Retina (tissue), 1 donor: ENCODE measurements at regions not wholly inside any gene's neighbourhood (a gene's known extent, or its start where the extent isn't known, plus 50 kb on each side); places are given as distances from the start of the nearest gene placed in this dataset.
A peak's percentile ranks its signal among the peaks of the same experiment; 100 is the strongest.

Experiments
- DNase-seq: peaks from one replicate; pipeline ENCODE4 v3.0.0-alpha.2; 2016

DNA sequence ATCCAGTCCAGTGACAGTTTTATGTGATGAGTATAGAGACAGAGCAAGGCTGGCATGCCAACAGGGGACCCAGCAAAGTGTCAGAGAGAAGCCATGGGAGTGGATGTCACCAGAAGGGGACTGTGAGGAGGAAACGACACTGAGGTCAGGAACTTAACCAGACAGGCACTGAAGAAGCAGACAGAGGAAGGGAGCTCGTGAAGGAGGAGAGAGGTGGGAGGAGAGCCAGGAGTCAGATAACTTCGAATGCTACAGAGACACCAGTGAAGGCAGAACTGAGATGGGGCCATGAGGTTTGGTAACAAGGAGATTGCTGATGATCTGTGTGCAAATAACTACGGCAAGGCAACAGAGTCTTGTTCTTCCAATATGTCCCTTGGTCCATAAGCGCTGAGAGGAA is 211.1 kb upstream of the FOXA2 start:
- DNase-seq = no peak

DNA sequence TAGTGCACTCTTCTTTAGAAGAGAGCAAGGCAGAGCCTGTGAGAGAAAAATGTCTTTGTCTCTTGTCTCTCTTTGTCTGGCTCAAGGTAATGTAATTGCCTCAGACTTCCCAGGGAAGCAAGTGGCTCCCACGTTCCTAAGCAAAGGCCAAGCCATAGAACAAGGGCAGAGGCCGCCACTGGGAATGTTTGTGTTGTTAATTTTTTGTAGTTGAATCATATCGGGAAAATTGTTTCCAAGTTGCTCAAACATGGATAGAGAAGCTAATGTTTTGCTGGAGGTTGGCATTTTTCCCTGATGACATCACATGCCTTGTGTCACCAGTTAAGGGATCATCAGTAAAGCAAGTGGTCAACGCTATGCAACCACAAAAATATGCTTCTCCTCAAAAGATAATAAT is 211.5 kb upstream of the FOXA2 start:
- no peak for DNase-seq

DNA sequence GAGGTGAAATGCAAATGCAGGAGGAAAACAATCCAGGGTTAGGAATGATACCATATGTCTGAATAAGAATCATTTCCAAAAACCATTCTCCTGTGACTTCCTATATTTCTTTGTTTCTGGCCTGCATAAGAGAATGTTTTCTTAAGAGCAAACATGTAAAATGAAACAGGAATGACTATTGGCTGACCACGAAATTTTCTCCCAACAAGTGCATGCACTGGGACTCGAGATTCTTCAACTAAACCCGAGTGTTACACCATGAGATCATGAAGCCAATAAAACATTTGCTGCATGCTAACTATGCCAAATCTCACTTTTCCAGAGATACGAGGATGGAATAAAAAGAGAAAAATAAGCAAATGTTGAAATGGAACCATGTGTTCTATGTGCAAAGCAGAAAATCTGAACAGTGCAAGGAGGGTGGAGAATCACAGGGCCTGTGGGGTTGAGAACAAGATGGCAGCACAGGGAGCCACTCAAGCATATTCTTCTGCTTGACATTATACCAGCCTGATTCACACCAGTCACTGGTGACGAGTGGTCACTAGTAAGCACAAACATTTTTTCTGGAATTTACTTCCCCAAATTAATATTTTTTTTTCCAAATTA is 212.2 kb upstream of the FOXA2 start:
- DNase-seq = no peak

DNA sequence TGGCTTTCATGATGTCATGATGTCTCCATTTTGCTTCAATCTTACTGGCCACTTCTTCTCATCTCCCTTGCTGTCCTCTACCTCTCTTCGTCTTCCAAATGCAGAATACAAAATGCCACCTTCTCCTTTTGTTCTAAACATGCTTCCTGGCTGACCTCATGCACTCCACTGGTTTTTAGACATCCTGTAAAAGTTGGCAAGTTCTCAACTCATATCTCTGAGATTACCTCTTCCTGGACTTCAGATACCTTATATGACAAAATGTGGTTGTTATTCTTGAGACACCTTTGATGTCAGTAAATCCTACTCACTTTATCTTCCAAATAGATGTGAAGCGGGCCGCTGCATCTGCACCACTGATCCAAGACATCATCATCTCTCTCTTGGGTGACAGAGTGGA is 212.7 kb upstream of the FOXA2 start:
- no peak for DNase-seq

DNA sequence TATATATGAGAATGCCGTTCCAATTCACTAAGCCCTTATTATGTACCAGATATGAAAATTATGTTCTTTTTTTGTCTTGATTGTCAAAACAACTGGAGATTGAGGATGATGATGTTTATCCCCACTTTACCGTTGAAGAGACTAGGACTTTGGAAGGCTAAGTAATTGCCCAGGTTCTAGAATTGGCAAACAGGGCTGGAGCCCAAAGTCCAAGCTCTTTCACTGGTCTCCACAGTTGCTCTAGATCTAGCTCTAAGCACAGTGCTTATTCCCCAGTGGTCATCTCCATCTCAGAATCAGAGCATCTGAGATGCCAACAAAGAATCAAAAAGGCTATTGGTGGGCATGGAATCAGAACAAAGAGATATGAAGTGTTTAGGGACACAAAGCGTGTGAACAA is 215.3 kb upstream of the FOXA2 start:
- no peak for DNase-seq

DNA sequence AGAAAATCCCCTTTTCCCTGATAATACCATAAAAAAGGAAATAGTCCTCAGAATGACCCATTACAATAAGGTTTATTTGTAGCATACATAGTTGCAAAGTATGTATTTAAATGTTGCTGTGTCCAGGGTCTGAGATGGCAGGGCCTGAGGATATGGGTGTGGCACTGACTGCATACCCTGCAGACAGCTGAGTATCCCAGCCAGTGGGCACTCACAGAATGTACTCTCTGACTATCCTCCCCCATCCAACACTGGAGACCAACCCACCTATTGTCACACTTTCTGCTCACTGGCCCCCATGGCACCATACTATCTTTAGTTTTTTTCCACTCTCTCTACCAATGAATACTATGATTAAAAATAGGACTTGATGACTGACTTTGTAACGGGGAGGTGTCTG is 215.8 kb upstream of the FOXA2 start:
- no peak for DNase-seq

DNA sequence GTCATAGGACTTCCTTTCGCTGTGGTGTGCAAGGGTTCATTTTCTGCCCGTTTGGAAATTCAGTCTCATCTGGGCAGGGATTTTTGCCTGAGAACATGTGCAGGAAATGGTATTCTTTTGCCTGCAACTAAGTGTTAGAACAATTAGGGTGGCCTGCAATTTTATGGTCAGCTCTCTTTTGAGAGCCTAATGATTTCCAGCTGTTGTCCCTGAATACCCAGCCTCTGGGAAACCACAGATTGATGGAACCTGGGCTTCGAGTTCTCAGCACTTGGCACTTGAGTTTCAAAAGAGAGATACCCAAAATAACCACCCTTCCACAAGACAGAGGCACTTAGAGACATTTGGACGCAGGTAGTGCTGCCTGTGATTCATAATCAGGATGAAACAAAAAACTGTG is 217.2 kb upstream of the FOXA2 start:
- DNase-seq = no peak

DNA sequence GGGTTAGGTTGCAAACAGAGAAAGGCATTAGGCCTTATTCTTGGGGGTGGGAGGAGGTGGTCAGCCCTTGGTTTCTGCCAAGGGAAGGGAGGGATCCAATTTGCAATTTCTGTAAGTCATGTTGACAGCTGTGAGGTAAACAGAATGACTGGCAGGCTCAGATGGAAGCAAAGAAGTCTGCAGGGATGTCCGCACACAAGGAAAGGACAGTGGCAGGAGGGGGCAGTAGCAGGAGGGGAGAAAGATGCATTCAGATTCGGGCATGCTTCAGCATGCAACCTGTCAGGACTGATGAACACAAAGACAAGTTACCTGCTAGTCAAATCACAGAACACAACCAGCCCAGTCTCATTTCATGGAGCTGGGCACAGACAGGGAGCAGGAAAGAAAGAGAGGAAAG is 217.9 kb upstream of the FOXA2 start:
- DNase-seq = peak; percentile 14

DNA sequence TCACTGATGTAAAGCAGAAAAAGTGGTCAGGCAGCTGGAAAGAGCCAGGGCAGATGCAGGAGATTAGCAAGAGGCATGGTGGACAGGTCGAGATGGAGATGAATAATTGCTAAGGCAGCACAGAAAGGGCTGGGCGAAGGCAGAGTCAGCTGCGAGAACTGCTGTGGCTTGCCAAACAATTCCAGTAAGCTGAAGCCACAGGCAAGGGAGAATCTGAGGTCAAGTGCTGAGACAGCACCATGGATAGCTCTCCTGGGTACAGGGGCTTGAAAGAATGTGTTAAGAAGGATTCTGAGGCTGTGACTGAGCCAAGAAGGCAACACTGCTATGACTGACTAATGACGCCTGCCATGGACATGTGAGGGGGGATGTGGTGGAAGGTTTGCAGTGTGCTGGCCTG is 220.8 kb upstream of the FOXA2 start:
- DNase-seq = no peak

DNA sequence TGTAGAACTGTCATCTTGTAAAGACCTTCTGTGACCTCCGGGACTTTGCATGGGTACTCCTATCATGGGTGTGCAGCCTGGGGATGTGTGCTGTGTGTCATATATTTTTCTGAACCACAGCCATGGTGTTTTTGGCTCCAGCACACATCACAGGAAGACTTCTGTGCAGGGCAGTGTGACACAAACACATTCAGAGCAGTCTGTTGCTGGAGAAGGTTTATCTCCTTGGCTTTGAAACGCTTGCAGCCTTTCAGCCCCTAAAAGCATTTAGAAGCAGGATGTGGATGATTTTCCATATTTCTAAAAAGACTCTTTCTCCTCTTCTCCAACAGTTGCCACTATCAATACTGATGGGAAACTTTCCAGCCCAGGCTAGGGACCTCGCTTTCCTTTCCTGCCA is 221.6 kb upstream of the FOXA2 start:
- no peak for DNase-seq

DNA sequence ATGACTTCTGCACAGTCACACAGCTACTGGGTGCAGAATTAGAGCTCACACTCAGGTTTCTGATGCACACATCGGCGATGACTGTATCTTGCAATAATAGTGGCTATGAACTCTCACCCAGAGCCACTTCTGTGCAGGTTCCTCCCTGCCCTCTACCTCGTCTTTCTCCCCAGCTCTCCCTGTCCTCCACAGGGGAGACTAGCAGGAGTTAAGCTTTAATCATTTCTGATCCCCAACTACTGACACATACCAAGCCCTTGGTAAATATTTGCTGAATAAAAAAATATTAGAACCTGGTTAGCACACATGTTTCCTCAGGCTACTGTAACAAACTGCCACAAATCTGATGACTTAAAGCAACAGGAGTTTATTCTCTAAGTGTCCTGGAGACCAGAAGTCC is 222.7 kb upstream of the FOXA2 start:
- no peak for DNase-seq

DNA sequence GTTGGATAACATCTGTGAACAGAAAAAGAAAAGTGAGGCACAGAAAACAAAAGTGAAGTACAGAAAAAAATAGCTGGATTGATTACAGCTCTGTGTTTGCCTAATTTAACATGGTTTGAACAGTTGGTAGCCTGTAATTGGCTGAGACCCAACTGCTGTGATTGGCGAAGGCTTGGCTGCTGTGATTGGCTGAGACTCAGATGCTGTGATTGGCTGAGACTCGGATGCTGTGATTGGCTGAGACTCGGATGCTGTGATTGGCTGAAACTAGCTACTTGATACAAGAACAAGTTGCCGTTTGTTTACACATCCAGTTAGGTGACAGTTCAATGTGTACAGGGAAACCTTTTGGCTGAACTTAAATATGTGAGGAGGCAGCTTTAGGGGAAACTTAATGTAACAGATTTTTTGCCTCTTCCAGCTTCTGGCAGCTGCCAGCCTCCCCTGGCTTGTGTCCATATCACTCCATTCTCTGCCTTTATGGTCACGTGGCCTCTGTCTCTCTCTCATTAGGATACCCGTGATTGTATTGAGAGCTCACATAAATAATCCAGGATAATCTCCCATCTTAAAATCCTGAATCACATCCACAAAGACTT is 223.4 kb upstream of the FOXA2 start:
- no peak for DNase-seq

DNA sequence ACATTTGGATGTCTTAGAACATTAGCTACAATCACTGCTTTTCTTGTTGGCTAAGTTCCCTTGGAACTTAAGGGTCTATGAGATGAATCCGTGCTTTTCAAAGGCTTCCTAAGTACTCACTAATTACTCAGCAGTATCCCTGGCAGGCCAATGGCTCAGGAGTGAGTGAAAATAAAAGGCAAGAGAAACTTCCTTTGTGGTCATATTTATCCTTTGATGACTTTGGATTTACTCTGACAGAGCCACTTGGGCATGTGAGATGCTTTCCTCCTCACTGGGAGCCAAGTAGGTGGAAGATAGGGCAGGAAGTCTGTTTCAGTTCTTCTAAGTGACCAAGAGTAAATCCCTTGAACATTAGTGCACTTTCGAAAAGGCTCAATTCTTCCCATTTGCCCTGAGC is 224.3 kb upstream of the FOXA2 start:
- no peak for DNase-seq

DNA sequence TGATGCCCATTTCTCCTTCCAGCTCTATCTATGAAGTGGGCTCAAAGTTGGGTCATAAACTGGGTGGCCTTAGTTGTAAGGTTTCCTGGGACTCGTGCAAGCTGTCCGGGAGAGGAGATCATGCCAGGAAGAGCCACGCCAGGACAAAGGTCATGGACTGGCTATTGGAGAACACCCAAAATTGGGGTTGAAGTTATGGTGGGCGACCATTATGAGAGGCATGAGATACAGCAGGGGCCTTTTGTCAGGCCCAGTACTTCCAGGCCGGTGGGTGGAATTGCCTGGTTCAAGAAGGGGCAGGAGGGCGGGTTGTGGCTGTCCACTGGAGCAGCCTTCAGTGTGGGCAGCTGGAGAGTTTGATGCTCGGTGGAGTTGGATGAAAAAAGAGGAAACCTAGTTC is 225.1 kb upstream of the SSTR4 start:
- no peak for DNase-seq

DNA sequence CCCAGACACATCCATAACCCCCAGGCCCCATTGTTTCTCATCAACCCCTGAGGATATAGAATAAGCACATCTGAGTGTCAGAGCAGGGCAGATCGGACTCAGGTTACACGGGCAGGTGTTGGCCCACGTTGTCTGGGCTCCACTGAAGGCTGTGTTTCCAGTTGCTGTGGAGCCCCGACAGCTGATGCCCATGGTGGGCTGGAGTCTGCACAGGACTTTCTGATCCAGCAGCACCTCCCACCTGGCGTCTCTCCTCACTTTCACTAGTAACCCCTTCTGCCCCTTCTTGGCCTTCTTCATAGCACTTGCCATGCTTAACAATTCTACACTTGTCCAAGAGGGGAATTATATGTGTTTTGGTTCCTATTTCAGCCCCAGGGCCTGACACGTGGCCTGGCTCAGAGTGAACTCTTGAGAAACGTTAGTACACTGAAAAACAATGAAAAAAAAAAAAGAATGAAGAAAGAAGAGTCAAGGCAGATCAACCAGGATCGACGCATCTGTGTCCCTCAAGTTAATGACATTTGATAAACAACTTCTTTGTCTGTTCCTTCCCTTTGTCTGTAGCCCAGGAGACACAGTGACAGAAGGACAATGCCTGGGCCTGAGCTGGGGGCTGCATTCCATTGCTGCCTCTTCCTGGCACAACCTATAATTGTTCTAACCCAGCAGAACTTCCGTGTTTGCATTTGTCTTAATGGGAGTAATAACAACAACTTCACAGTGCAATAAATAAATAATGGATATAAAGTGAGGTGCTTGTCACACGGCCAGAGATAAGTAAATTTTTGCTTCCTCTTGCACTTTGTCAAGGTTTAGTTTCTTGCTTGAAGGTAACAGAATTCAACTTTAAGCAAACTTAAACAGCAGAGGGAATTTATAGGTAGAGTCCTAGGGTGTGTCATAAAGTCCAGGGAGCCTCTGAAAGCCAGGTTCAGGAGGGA is 224.2 kb upstream of the SSTR4 start:
- peak; percentile 63 for DNase-seq

DNA sequence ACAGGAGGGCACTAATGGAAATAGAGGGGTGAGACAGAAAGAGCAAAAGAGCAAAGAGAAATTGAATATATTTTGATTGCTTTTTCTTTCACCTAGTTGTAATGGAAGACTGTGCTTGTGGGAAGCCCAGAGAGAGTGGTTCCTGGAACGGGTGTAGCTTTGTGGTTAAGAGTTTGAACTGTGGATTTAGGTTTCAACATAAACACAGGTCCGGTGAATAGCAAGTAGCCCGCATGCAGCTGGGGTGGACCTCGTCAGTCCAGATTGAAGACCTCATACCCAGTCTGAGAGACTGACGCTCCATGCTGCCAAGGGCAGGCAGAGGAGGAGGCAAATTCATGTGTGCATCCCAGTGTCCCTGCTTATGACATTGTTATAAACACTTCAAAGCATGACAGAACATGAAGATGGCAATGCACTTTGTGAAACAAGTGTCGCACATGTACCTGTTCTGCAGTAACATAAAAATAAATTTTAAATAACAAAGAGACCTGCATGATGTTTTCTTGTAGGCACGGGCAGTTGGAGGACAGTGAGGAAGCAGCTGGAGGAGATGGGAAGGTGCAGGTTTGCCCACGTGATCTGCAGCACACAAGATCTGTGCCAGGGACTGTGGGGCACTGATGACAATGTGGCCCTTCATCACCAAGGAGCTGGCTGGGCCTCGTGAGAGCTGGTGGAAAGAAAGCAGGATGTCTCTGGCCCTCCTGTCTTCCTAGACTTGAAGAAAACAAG is 220.5 kb upstream of the SSTR4 start:
- DNase-seq = no peak

DNA sequence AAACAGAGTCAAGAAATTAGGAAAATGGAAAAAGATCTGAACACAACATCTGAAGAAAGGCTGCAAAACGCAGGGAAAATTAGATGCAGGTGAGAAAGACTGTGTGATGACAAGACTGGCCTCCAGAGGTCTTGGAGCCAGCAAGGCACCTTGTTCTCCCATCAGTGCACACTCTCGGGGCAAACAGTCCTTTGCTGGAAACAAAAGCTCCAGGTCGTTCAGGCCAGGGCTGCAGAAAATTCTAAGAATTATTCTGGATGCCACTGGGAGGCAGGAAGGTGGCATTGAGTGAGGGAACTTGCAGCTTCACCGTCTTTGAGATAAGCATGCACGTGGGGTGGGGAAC is 219.9 kb upstream of the SSTR4 start:
- no peak for DNase-seq

DNA sequence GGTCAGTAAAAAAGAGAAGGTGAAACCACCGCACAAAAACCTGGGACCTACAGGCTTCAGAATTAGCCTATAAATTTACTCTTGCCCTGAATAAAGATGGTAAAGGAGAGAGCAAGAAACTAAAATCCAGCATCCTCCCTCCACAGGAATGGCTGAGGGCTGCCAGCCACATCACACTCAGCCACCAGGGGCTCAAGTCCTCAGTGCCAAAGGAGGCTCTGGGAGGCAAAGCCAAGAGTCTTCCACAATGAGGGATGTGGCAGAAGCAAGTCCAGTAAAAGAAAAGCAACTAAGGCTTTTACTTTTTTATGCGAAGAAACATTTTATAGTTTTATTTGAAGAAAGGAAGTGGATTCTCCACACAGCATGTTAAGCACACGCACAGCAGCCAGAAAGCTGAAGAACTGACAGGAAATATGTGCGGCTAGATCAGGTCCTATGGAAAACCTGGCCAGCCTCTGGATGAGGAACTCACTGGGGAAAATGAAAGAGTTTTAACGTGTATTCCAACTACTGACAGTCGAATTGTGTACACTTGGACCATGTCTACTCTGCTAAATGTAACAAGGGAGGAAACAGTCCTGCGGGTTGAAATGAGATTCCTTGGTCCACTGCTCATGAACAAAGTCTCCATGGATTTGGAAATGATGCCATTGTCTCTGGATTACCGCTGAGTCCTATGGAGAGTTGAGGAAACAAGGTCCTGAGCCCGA is 219.4 kb upstream of the SSTR4 start:
- DNase-seq = peak; percentile 91

DNA sequence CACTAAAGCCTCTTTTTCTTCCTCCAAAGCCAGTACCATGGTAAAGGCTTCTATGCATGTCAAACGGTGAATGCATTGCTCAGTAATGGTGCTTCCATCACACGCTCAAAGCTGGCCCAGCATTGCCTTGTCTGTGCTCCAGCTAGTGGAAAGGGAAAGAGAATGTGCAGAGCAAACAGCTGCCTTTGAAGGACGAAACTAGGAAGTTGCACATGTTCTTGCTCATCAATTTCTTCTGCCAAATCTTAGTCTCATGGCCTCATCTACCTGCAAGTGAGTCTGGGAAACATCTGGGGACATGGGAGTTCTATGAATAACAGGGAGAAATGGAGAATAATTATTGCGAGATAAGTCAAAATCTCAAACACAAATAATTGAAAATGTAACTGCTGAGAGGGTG is 216.5 kb upstream of the SSTR4 start:
- DNase-seq = no peak

DNA sequence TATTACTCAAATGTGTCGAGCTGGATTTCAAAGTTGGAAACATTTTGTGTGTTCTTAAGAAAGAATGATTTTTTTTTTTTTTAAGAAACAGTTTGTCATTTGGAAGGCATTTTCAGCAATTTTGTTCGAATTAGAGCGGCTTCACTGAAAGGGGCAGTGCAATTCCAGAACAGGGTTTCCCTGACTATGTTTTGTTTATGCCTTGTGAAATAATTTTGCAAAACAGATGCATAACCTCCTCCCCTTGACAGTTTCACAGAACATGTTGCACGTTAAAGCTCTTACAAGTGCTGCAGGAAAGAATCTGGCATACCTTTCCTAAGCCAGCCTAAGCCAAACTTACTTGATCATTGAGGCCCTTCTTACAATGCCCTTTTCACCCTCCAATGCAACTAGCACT is 216.0 kb upstream of the SSTR4 start:
- no peak for DNase-seq

DNA sequence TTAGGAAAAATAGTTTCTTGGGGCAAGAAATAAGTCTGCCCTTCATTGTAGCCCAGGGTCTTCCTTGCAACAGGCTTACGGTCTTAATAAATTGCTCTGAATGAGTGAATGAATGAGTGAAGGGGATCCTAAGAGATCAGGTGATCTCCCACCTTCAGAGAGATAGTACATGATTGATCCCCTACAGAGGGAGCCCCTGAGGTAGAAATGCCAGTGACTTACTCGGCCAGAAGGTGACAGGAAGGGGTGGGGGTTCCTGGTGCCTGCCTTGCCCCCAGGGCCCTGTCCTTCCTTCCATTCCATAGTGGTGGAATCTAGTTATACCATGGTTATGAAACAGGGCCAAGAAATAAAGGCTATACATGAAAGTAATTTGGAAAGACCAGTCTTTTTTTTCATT is 215.3 kb upstream of the SSTR4 start:
- no peak for DNase-seq

DNA sequence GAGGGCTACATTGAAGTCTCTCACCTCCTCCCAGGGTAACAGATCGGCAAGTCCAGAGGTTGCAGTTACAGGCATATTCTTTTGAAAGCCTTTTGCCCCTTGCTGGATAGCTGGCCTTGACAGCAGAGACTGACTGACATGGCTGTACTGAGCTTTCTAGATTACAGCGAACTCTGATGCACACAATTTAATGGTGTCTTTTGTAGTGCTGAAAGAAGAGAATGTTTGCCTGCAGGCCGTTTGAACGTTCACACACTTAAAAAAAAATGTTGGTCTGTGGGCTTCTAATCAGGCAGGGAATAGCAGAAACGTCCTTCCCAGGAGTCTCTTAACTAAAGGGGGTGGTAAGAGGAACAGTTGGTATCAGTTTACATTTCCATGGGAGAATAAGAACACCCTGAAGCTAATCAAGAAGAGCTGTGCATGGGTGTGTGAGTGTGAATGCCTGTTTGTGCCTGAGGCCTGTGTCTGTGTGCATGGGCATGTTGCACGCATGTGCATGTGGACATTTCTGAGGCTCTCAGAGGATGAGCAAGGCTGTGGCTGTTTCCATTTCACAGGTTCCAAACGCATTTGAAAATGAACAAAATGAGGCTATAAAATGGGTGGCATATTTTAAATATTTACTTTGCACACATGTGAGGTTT is 213.9 kb upstream of the SSTR4 start:
- no peak for DNase-seq
